Left forelimb (tissue), 1 donor: ENCODE measurements at regions not wholly inside any gene's neighbourhood (a gene's known extent, or its start where the extent isn't known, plus 50 kb on each side); places are given as distances from the start of the nearest gene placed in this dataset.

Source experiments
- DNase-seq: peaks from one replicate; pipeline ENCODE4 v3.0.0-alpha.2; 2018; ENCODE audit warnings: low spot score

DNA sequence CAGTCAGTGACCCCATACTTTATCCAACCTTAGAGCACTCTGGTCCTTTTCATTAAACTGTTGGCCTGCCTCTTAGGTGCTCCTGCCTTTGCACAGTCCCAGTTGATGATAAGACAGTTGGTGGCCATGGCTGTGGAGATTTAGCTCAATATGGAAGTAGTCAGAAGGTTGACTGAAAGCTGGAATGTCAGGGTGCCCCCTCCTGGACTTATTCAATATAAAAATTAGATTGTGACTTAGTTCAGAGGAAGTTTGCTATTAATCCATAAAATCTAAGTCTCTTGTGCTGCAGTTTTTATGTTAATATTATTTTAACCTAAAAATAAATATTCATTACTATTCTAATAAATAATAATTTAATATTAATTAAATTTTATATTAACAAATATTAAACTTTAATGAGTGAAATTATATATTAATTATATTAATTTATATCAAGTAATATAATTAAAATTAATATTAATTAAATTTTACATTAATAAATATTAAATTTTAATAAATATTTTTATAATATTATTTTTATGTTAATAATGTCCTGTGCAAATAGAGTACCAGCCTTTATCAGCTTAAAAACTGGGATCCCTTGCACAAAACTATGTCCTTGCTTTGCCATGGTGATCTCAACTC, 77.7 kb upstream of the ADAMTSL1 start:
- no peak for DNase-seq

DNA sequence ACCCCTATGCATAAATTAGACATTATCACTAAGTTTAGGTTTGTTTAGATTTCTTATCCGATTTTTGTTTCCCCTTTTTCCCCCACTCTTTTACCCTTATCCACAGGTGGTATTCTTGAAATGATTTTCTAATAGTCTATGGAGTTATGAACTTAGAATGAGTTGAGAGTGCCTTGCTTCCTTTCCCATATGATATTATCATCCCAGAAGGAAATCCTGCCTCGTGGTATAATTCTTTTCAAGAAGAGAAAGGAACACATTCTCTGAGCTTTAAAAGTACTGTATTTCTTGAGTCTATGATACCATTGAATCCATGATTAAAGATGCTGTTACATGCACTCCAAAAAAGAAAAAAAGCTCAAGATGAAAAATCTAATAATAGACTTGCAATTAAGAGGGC, 76.9 kb upstream of the ADAMTSL1 start:
- no peak for DNase-seq

DNA sequence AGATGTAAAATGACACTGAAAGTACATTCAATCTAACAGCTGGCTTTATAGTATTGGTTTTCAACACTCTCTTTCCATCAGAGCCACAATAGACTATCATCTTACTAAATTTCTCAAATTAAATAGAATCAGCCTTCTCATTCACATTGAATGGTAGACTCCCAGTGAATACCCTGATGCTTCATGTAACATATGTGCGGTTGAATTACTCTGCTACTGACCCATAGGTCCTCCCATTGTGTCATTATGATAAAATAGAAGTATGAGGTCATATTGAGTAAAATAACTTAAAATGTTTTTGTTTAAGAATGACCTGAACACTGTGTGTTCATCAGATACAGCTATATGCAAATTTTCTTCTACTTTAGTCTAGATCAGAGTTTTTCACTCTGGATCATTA, 75.9 kb upstream of the ADAMTSL1 start:
- DNase-seq = no peak

DNA sequence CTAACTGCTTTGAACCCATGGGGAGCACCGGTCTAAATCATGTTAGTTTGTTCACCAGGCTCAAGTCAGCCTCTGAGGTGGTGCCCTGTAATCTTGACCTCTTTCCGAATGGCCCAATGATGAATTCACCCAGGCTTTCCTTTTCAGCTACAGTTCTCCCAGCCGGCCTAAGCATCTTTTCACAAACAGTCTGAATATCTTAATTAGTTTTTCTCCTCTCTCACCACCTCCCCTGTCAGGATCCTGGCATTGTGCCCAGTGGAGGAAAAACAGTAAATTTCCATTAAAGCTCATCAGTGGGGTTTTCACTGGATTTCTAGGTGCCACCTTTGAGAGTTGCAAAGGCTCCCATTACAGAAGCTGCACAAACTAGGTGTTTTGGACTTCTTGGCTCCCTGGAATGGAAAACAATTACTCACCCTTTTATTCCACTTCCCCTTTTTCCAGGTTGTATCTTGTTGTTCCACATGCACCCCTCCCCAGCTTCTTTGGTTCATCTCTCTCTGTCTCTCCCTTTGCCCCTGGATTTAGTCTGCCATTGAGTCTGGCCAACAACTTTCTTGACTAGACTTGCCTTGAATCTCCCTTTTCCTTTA, 69.4 kb upstream of the ADAMTSL1 start:
- DNase-seq = no peak

DNA sequence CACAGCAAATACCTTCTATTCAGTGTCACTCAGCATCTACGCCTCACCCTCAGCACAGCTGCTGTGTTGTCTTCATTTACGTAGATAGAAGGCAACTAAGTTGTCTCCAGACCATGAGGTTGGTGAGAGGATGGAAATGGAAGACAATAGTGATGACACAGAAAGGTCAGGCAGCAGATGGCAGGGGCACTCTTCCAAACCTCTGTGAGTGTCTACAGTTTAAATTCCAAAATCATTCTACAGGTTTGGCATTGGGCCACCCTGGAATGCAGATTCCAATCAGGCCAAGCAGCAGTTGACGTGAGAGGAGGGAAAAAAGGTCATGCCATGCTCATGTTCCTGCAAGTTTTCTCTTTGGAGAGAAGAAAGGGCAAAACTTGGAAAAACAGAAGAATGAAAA, 68.7 kb upstream of the ADAMTSL1 start:
- no peak for DNase-seq

DNA sequence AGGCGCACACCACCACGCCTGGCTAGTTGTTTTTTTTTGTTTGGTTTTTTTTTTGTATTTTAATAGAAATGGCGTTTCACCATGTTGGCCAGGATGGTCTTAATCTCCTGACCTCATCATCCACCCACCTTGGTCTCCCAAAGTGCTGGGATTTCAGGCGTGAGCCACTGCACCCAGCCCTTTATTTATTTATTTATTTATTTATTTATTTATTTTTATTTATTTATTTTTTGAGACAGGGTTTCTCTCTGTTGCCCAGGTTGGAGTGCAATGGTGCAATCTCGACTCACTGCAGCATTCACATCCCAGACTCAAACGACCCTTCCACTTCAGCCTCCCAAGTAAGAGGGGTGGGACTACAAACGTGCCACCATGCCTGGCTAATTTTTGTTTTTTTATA, 63.0 kb upstream of the ADAMTSL1 start:
- DNase-seq = no peak

DNA sequence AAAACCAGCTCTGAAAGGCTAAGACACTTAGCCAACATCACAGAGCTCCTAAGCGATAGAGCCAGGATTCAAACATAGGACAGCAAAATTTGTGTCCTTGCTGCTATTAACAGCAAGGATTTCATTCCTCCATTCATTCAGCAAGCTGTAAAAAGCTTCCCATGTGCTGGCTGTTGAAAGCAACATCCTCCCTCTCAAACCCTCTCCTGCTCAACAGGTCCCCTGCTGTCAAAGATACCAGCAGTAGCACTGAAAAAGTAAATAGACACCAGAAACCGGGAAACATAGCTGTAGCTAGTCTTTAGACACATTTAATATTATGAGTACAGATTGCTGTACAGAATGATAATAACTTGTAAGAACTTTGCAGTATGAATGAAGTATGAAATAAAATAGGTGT, 52.6 kb upstream of the ADAMTSL1 start:
- DNase-seq = no peak

GRCh38 chr9:18422296-18423036, 51.5 kb upstream of the ADAMTSL1 start:
- DNase-seq = no peak

DNA sequence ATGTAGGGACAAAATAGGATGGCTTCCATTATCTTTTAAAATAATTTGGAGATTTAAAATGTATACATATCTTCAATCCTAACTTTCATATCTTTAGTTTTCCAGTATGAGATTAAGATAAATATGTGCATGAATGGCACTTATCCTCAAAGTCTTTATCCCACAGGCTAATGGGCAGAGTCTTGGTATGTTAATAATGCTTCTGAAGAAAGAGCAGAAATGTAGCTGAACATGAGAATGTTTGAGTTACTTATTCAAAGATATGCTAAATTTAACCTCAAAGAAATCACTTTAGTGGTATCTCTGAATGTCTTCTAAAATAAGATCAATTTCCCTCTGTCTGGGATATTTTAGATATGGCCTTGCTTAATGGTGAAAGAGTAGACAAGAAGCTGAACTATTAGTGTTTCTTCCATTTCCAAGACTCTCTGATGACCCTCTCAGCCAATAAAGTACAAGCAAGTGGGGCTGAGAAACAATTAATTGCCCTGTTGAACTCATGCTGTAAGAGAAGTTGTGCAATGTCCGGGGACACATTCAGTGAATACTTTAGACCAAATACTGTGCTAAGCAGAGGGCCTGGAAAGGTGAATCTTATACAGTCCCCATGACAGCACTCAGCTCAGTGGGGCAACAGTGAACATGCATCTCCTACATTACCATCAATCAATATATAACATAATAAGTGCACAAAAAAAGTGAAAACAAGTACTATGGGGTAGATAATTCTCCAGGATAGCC, 50.0 kb upstream of the ADAMTSL1 start:
- no peak for DNase-seq
